Activated effector memory CD4-positive, alpha-beta T cell treated with Interleukin-2 at 50 U/mL for 16 hours (primary cell): ENCODE measurements at regions not wholly inside any gene's neighbourhood (a gene's known extent, or its start where the extent isn't known, plus 50 kb on each side); places are given as distances from the start of the nearest gene placed in this dataset.

ENCODE experiments used
- DNase-seq: peaks from one replicate; pipeline ENCODE4 v3.0.0-alpha.2; 2020

GRCh38 chr13:75124415-75124814, 357.6 kb downstream of the TBC1D4 start:
- DNase-seq = no peak

DNA sequence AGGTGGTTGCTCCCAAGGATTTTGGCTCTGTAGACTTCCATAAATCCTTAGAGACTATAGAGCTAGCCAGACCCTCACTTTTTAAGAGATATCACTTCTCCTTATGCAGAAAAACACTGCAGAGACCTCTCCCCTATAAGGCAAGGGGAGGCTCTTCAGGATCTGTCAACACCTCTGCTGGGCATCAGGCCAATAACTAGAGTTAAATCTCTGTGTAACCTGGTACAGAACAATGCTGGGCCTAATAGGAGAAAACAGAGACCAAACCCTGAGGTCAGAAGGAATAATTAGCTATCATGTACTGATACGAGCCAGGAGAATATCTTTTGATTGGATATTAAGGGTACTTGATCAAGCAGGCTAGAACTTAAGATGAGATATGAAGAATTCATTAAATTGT, 358.5 kb downstream of the TBC1D4 start:
- no peak for DNase-seq

DNA sequence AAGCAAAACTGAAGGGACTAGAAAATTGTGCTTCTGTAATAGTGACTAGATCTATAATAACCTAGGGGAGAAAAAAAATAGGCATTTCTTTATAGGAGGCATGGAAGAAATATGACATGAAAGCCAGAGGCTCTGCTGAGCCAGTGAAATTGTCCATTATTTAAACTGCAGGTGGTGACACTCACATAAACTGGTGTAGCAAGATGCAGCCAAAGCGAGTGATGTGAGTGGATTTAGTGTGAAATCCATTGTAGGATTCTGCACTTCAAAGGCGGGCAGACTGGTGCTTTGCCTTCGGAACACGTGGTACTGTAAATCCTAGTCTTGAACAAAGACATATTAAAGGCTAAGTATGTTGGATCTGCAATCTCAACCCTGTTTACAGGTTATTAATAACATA, 361.9 kb downstream of the TBC1D4 start:
- DNase-seq = no peak

DNA sequence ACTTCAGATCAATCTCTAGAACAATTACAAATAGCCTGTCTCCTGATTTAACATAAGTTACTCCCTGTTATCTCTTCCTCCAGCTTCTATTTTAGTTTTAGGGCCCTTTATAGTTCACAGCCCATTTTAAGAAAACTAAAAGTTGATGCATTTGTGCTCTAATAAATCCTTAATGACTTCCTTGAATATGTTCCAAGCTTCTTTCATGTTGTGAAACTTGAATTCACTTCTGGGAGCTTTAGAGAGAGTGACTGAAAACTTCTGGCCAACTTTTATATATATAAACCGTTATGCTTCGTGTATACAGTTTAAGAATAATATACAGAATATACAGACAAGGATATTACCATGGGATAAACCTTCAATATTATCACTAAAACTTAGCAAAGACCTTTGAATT, 366.8 kb downstream of the TBC1D4 start:
- no peak for DNase-seq

GRCh38 chr13:75103976-75104375, 378.0 kb downstream of the TBC1D4 start:
- DNase-seq = no peak

DNA sequence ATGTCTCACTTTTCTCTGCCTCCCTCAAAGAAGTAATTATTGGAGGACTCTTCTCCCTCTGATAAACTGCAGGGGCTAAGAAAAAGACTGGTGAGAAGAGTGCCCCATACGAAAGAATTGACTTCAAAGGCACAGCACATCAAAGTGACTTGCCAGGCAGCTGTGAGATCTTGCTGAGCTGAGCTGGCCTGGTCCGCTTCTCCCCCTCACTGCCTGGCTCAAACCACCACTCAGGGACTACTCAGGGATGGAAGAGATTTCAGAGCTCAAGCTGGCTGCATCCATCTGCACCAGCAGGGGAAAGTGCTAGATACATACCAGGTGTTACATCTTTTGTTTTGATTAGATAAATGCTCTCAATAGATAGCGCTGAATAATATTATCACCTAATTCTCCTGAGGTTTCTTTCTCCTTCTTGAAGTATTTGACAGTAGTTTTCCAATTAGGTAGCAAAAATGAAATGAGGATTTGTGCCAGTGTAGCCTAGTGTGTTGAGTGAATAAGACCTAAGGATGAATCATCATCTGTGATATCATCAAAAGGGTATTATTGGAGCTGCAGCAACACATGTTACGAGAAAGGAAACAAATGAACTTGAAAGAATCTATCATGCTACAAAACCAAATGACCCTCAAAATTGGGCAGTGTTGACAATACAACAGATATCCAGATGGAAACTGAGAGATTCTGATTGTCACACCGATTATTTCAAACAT, 379.8 kb downstream of the TBC1D4 start:
- no peak for DNase-seq

GRCh38 chr13:75101348-75101747, 380.6 kb downstream of the TBC1D4 start:
- no peak for DNase-seq

GRCh38 chr13:75092143-75092542, 389.8 kb downstream of the TBC1D4 start:
- DNase-seq = no peak

- DNase-seq = no peak
These were observed 390.3 kb downstream of the TBC1D4 start for GRCh38 chr13:75091718-75092117.

DNA sequence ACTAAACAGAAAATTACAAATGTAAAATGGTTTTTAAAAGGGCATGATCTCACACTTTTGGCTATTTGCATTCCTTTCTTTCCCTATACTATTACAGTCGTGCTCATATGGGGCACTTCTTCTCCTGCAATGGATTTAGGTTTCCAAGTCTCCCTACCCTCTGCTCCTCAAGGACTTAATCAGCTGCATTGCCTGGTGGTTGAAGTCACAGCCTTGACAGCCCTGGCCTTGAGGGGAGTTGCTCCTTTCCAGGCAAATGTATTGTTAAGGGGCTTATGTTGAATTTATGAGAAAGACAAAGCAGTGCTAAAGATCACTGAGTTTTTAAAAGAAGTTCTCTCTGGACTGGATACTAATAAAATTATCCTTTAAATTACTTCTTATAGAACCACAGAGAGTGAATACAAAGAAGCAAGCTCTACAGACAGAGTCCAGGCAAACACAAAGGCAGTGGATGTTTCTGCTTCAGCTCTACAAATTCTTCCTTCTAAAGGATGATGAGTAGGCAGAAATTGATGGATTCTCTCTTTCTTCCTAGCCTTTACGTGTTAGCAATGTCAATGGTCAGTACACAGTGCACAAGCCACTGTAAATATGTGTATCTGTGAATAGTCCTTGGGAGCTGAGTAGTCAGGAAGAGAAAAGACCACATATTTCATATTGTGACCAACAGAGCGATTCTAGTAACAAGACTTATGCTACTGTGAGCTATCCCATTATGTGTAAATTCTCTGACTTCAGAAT, 390.9 kb downstream of the TBC1D4 start:
- no peak for DNase-seq

DNA sequence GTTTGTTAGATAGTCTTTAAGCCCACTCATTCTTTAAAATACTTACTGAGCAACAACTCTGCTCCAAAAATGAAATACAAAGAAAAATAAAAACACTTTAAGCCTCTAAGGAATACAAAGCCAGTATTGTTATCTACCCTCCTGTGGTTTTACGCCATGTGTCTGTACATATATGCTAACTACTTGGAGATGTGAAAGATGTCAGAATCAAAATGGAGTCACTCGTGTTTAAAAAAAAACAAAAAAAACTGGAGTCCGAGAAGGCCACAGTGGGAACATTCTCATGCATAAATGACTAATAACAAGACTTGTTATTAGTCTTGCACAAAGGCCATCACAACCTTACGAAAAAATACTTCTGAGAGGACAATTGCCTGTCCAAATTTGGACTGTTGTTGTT, 393.1 kb downstream of the TBC1D4 start:
- DNase-seq = no peak

- DNase-seq = no peak
These were observed 402.7 kb downstream of the TBC1D4 start for GRCh38 chr13:75079226-75079625.

GRCh38 chr13:75076476-75076875, 405.5 kb downstream of the TBC1D4 start:
- no peak for DNase-seq

- no peak for DNase-seq
These were observed 408.2 kb downstream of the TBC1D4 start for GRCh38 chr13:75073786-75074185.

DNA sequence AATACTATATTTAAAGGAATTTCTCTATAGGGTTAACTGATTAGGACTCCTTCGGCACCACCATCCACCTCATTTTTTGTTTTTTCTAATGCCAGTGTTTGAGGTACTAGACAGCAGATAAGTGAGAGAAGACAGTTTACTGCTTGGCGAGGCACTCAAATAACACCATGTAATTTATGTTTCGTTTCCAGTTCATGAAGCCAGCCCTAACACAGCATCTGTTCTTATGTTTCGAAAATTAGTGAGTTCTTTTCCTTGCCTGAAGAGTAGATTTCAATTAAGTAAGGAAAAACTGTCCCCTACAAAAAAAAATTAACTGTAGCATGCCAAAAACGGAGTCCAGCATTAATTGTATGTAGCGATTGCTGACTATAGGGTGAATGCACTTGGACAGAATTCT, 409.1 kb downstream of the TBC1D4 start:
- DNase-seq = no peak

DNA sequence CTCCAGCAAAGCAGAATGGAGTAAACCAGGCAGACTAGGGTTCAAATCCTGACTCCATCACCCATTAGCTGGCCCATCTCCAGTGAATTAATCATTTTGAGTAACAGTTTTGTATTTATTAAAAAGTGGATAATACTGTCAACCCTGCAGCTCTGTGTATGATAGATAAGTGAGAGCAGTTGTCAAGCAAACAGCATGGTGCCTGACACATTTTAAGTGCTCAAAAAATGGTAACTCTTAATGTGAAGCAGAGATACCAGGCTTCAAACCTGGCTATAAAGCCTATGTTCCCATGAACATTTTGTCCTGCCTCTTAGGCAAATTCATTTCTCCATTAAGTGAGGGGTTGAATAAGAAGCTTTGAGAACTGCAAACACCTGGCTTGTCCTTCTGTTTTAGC, 409.6 kb downstream of the TBC1D4 start:
- DNase-seq = no peak

- no peak for DNase-seq
These were observed 410.2 kb downstream of the TBC1D4 start for GRCh38 chr13:75071796-75072195.

DNA sequence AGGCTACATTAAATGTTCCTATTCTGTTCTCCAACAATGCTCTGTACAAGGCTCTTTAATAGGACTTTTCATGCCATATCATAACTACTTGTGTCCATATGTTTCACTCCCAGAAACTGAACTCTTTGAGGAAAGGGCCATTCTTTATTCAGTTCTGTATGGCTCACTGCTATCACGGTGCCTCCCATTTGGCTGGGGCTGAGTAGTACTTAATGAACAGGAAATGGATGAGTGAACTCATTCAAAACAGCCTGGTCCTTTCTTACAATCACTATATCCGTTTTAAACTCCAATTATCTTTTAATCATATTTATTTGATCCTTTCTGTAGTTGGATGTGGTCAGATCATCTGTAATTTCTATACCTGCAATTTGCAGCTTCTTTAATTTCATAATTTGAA, 410.6 kb downstream of the TBC1D4 start:
- DNase-seq = no peak

DNA sequence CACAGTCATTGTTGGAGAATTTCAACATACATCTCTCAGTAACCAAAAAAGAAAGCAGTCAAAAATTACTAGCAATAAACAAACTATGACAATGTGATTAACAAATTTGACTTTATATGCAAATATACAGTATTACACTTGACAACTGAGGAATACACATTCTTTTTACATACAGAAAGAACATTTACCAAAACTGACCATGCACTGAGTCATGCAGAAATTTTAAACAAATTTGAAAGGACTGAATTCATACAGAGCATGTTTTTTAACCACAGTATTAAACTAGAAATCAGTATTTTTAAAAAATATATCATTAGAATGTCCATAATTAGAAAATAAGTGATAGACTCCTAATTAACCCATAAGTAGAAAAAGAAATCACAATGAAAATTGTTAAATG, 420.1 kb downstream of the TBC1D4 start:
- no peak for DNase-seq

- no peak for DNase-seq
These were observed 426.7 kb downstream of the TBC1D4 start for GRCh38 chr13:75055296-75055695.

- no peak for DNase-seq
These were observed 429.4 kb downstream of the TBC1D4 start for GRCh38 chr13:75052616-75053015.

DNA sequence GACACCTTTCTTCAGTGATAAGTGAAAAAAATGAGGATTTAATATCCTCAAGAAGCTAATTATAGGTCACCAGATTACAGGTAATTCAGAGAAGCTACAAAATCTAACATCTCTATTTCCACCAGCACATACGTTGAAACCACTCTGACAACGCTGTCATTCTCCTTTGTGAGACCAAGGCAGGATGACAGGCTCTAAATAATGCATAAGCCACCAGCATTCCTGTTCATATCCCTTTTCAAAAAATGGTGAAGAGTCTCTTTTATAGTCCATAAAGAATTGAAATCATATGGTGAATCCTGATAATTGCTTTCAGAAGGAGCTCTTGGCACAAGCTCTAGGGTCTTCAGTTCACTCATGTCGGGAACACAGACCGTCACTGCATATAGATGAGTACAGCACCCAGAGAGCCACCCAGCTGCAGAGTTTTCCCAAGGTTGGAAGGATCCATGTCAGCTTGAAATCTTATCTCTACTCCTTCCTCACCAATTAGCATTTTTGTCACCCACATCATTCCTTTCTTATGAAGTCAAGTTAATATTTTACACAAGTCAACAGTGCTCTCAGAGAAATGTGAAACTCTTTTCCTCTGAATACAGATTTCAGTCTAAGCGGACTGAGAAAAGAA, 431.4 kb downstream of the TBC1D4 start:
- no peak for DNase-seq

GRCh38 chr13:75049735-75050335, 432.1 kb downstream of the TBC1D4 start:
- no peak for DNase-seq

- DNase-seq = no peak
These were observed 439.2 kb downstream of the TBC1D4 start for GRCh38 chr13:75042807-75043206.
